Transverse colon (tissue), 4 donors: ENCODE measurements at regions not wholly inside any gene's neighbourhood (a gene's known extent, or its start where the extent isn't known, plus 50 kb on each side); places are given as distances from the start of the nearest gene placed in this dataset.

Source experiments
- CTCF ChIP-seq, 5 experiments: fragments of 200-600 bp in 3 of 5; fragments of 450-650 bp in 2 of 5; sonication (generic) in 3 of 5; IDR thresholded peaks; 1 replicate in 2 of 5; 2 replicates in 3 of 5; pipeline ENCODE4 v1.5.1; 2016 to 2017; ENCODE audit warnings: antibody characterized with exemption in 5 of 5, inconsistent platforms in 3 of 5, mild to moderate bottlenecking in 2 of 5, moderate library complexity in 1 of 5
- POLR2A ChIP-seq: fragments of 450-650 bp; IDR thresholded peaks from one replicate; pipeline ENCODE4 v1.6.1; 2016; ENCODE audit warnings: antibody characterized with exemption, mild to moderate bottlenecking, moderate library complexity
- POLR2AphosphoS5 ChIP-seq, 3 donors: sonication (generic); formaldehyde crosslinking; IDR thresholded peaks; one replicate each; pipeline ENCODE4 v1.6.1; 2016; ENCODE audit warnings: antibody characterized with exemption in 3 of 3

- no peak for TF ChIP-seq POLR2A
- no peak for TF ChIP-seq CTCF (IDR thresholded peaks at IDR 0.05)
- TF ChIP-seq POLR2AphosphoS5 (IDR thresholded peaks at IDR 0.05): no peak
Observed at GRCh38 chr17:55652825-55653224, 69.8 kb downstream of the TMEM100 start.
